ENCODE measurements at regions not wholly inside any gene's neighbourhood (a gene's known extent, or its start where the extent isn't known, plus 50 kb on each side); places are given as distances from the start of the nearest gene placed in this dataset.

DNA sequence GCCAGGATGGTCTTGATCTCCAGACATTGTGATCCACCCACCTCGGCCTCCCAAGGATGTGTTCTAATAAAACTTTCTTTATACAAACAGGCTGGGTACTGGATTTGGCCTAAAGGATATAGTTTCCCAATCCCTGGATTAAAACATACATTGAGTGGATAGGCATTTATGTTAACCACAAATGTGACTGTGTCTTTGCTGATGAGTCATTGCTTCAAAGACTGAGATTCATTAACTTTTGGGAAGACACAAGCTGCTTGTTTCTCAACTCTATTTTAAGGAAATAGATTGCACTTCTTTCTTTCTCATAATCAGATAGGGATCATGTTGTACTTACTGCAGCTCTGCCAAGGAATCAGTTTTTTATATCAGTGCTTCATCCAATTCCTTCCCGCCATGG is 131.3 kb upstream of the AGA start:
- DNase-seq (ENCODE audit: low read depth), result no peak

DNA sequence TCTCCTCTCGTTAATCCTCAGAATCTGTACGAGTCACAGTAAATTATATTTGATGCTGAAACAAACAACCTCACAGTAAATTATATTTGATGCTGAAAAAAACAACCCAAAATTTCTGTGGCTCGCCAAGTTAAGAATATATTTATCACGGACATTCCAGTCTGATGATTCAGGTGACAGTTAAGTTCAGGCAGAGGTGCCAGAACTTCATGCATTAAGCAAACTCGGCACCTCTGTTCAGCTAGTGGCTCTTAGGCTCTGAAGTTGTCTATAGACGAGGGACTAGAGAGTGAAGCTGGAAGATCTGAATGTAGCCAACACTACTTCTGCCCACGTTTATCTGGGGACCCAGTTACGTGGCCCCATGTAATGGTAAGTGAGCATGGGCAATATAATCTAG is 132.2 kb upstream of the AGA start:
- no peak for DNase-seq (ENCODE audit: low read depth)

DNA sequence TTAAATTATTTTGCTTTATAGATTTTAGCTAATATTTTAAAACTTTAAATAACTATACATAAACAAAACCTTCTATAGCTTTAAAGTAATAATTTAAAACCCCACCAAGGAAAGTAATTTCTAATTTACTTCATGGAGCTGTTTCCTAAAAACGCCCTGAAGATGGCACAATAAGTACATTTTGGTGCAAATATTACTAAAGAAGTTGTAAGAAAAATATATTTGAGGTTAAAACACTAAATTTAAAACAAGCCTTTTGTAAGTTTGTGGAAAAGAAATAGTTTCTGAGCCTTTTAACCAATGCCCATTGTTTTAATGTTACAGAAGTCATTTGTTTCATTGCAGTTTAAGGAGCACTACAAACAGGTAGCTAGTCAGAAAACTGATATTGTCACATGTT is 137.4 kb upstream of the AGA start:
- no peak for DNase-seq (ENCODE audit: low read depth)

DNA sequence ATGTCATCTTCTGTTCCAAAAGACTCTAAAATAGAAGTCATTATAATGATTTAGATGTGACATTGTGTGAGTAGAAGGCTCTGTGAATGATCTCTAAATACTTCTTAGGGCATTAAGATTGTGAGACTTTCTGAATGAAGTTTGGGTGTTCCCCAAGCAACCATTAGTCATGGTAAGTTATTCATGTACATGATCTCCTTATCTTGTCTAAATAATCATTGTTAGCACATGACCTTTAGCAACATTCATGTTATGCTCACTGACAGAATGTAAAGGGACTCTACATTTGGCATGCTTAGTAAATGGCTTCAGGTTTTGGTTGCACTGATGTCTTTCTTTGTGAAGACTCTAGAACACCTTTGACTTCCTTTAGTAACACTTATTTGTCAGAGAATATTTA is 140.8 kb upstream of the AGA start:
- no peak for DNase-seq (ENCODE audit: low read depth)

DNA sequence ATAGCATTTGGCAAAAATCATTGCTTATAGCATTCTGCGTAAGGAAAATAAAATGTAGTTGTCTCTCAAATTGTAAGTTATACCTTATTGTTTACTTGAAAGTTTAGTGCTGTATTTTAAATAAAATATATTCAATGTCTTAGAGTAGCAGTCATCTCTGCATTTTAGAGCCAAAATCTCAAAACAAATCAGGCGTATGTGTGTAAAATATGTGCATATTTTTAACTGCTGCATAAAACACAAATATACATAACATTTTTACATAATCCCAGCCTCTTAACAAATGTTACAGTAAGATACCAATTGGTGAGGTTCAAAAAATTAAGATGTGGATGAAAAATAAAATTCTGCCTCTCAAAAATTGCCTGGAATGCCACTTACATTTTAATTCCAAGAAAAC is 145.8 kb upstream of the AGA start:
- no peak for DNase-seq (ENCODE audit: low read depth)

DNA sequence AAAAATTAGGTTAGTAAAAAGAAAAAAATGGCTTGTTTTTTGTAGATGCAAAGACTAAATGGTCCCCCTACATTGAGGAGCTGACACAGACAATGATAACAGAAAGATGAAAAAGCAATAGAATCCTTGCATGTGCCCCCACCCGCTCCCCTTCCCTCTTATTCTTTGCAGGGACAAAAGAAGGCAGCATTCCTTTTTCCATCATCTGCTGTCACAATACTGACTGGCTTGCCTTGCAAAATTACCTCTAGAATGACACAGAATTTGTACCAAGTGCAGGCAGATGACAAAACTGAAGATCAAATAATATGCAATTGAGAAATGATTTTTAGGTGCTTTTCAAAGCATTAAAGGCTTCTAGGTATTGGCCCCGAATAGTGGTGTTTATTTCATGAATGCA is 153.1 kb upstream of the AGA start:
- no peak for DNase-seq (ENCODE audit: low read depth)

DNA sequence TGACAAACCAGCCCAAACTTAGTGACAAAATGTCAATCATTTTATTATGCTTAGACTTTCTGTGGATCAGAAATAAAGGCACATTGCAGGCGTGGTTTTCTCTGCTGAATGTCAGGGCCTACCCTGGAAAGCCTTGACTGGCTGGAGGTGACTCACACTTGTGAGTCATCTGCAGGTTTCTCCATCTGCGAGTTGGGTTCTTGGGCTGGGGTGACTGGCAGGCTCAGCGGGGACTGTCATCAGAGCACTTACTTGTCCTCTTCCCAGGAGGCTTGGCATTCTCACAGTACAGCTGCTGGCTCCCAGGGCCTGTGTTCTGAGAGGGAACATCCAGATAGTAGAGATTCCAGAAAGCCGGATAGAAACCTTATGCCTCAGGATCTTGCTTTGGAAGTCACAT is 153.8 kb upstream of the AGA start:
- DNase-seq (ENCODE audit: low read depth), result no peak

DNA sequence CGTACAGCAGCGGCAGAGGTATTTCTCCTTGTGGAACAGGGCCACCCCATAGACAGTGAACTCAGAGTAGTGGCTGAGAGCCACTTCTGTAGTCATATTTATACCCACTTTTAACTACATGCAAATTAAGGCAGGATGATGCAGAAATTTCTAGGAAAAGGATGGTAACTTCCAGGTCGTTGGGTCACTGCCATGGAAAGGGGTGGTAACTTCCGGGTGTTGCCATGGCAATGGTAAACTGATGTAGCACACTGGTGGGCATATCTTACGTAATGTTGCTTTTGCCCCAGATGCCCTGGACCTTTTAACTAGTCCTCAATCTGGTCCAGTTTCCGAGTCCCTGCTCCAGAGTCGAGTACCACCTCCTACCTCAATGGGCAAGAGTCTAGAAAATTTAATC is 154.8 kb upstream of the AGA start:
- DNase-seq (ENCODE audit: low read depth), result no peak

DNA sequence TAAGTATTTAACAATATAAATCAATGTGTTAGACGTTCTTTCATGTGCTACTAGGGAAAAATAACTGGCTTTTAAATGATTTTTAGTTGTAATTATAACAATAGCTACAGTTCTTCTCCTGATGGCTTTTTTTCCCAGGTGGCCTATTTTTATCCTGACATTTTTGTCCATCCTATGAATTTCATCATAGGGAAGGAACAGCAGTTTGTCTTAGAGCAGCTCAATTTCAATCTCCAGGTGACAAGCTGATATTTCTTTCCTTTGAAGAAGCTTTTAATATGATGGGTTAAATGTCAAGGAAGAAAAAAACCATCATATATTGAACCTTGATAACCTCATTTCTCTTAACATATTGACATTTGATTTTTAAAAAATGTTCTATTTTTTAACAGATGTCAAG is 163.0 kb upstream of the AGA start:
- DNase-seq (ENCODE audit: low read depth), result no peak

DNA sequence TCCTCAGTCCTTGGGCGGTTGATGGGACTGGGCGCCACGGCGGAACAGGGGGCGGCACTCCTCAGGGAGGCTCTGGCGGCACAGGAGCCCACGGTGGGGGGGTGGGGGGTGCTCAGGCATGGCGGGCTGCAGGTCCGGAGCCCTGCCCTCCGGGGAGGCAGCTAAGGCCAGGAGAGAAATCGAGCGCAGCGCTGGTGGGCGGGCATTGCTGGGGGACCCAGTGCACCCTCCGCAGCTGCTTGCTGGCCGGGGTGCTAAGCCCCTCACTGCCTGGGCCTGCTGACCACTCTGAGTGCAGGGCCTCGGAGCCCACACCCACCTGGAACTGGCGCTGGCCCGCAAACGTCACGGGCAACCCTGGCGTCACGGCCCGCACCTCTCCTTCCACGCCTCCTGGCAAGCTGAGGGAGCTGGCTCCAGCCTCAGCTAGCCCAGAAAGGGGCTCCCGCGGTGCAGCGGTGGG is 164.9 kb upstream of the AGA start:
- no peak for DNase-seq (ENCODE audit: low read depth)

DNA sequence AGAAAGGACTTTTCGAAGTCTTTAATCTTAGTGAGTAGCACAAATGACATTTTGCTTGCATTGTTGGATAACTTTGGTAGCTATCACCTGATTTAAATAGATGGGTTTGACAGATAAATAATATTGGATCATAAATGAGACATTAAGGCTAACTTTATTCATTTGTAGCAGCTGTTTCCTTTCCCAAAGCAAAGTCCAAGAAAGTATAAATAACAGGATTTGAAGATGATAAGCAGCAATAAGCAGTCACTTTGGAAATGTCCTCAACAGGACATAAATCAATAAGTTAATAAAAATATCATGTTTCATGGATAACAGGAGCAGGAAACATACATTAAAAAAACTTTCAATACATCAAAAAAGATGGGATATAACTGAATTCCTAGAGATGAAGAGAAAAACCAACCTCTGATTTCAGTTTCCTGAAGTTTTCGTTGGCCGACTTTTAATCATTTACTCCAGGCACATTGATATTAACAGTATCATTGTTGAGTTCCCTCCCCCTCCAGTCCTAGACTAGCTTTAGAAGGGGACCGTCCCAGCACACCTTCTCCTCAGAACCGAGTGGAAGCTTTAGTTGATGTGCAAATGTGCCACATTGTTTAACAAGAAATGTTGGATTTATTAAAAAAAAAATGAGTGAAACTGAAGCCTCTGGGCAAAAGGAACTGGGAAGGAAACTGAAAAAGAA is 169.9 kb upstream of the AGA start:
- DNase-seq (ENCODE audit: low read depth), result no peak

DNA sequence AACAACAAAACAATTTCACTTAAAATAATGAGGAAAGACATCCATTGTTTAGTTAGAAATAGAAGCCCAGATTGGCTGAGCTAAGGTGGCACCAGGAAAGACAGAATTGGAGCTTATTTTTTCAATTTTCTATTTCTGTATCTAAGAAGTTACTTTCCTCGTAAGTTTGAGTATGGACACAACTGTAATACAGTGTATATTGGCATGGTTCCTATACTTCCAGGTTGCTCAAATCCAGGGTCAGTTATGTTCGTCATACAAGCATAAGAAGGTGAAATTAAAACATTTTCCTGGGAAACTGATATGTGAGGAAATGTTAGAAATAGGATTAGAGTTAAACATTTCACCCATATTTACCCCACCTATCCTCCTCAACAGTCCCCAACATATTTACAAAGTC is 170.4 kb upstream of the AGA start:
- no peak for DNase-seq (ENCODE audit: low read depth)

DNA sequence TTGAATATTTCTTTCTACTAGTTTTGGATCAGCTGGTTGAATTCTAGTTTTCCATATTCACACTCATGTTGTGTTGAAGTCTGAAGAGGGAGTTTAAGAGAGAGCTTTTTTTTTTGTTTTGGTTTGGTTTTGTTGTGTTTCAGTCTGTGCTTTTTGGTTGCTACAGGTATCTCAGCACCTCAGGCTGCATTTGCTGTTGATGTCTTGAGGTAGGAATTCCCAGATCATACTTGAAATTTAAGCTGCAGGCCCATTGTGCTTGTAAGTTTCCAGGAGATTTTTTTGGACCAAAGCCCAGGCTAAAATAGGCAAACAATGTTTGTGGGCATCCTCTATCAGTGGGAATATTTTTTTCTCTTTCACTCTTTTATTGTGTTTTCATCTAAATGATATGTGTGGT is 190.2 kb upstream of the AGA start:
- DNase-seq (ENCODE audit: low read depth), result no peak

DNA sequence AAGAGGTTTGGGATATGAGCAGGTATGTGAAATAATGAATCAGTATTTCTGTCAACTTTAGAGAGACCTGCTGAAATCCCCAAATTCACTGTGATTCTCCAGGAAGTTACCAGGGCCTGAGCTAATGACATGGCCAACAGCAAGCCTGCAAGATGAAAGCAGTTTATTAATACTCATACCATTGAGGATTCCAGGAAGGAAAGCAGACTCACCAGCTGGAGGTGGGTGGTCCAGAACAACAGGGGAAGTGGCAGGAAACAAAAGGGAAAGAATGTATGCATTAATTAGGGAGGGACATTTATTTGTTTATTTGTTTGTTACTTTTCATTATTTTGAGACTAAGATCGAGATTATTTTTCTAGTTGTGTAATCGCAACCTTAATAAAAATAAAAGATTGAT is 196.6 kb upstream of the AGA start:
- DNase-seq (ENCODE audit: low read depth), result no peak

DNA sequence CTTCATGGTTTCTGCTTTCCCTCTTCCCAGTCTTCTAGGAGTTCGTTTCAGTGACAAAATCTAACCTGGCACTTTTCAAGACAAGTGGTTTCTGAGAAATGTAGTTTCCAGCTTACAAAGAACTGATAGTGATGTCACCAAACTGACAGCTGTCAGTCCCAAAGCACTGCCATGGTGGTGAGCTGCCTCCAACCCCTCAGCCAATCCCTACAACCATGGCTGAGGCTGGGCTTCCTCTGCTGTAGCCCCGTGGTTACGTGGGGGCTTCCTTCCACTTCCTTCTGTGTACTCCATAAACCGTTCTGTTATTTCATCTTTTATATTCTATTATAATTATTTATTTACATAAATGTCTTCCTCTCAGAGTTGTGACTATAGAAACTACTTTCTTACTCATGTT is 198.6 kb upstream of the AGA start:
- DNase-seq (ENCODE audit: low read depth), result no peak

DNA sequence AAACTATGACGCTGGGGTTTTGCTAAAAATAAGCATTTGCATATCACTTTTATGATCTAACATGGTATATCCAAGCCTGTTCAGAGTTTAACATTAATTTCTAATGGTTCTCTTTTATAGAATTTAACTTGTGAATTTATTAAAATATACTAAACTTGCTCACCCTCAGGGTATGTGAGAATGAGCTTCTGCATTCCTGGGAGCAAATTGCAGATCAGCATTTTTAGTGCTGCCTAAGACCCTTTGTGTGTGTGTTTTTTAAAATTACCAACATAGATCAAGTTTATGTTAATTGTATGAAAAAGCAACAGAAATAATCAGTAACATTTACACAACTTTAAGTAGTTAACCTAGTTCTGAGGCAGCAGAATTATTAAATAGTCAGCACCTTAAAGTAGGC is 218.0 kb upstream of the AGA start:
- no peak for DNase-seq (ENCODE audit: low read depth)

DNA sequence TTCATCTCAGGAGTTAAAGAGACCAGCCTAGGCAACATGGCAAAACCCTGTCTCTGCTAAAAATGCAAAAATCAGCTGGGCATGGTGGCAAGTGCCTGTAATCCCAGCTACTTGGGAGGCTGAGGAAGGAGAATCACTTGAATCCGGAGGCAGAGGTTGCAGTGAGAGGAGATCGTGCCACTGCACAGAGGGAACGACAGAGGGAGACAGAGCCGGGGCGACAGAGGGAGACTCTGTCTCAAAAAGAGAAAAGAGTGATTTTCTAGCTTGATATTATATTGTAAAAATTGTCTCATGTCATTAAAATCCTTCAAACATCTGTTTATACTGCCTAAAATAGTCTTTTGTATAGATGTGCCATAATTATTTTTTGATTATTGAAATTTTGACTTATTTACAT is 225.4 kb upstream of the AGA start:
- DNase-seq (ENCODE audit: low read depth), result no peak

DNA sequence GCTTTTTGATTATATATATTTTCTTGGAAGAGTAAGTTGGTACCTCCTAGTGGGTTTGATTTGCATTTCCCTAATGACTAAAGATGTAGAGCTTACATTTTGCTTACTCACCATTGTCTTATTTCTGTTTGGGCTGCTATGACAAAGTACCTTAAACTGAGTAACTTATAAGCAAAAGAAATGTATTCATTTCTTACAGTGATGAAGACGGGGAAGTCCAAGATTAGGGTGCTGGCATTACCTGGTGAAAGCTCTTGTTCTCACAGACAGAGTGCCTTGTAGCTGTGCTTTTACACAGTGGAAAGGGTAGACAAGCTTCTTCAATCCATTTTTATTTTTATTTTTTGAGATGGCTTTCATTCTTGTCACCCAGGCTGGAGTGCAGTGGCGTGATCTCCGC is 229.2 kb upstream of the AGA start:
- DNase-seq (ENCODE audit: low read depth), result no peak

DNA sequence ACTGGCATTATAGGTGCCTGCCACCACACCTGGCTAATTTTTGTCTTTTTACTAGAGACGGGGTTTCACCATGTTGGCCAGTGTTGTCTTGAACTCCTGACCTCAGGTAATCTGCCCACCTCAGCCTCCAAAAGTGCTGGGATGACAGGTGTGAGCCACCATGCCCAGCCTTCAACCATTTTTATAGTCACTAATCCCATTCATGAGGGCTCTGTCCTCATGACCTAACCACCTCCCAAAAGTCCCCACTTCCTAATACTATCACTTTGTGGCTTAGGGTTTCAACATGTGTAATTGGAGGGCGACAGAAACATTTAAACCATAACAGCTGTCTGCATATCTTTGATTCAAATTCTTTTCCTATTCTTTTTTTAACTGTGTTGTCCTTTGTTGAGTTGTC is 229.6 kb upstream of the AGA start:
- no peak for DNase-seq (ENCODE audit: low read depth)

DNA sequence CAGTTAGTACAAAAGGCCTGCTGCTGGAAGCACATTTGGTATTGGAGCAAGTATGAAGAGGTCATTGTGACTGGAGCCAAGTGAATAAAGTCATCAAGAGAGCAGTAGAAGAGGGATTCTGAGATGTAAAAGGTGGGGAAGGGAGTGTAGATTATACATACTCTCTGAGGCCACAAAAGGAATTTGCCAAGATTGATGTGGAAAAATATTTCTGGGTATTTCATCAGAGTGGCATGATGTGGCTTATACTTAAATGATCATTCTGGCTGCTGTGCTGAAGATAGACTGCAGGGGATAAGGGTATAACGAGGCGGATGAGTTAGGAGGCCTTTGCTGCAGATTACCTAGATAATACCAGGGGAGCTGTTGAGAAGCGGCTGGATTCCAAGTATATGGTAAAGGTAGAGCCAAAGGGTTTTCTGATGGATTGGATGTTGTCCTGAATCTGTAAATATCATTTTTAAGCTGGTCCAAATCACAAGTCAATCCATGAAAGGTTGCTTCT is 231.8 kb upstream of the AGA start:
- no peak for DNase-seq (ENCODE audit: low read depth)

DNA sequence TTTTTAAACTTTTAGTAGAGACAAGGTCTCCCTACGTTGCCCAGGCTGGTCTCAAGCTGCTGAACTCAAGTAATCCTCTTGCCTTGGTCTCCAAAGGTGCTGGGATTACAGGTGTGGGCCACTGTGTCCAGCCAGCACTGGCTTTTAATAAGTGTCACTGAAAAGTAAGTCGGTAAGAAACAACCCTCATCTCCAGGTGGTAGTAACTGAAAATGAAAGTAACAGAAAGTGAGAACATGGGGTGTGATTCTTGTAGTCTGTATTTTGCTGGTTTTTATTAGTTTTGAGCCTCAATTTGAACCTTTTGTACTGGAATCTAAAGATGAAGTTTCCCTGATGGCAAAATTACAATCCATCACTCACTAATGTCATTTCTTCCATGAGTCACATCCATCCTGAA is 238.1 kb upstream of the AGA start:
- DNase-seq (ENCODE audit: low read depth), result no peak

DNA sequence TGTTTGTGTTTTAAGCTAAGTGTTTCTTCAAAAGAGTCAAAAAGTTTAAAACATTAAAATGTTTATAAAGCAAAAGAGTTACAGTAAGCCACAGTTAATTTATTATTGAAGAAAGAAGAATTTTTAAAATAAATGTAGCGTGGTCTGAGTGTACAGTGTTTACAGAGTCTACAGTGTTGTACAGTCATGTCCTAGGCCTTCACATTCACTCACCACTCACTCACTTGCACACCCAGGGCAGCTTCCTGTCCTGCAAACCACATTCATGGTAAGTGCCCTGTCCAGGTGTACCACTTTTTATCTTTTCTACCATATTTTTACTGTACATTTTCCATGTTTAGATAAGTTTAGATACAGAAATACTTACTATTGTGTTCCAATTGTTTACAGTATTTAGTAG is 239.7 kb upstream of the AGA start:
- no peak for DNase-seq (ENCODE audit: low read depth)

DNA sequence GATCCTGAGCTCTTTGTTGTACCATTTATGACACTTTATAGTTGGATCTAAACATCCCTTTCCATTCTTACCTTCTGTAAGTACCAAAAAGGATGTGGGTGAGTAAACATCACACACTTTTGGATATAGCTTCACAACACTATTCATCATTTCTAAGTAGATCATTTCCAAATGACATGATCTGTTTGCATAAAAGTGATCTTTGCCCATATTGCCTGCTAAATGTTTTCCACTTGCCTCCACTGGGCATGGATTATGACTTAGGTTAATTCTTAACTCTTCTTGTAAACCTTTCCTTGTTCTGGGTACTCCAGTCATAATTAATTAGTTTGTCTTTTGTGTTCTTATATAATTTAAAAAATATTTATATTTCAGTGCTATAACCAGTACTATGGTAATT is 244.9 kb upstream of the AGA start:
- DNase-seq (ENCODE audit: low read depth), result no peak

DNA sequence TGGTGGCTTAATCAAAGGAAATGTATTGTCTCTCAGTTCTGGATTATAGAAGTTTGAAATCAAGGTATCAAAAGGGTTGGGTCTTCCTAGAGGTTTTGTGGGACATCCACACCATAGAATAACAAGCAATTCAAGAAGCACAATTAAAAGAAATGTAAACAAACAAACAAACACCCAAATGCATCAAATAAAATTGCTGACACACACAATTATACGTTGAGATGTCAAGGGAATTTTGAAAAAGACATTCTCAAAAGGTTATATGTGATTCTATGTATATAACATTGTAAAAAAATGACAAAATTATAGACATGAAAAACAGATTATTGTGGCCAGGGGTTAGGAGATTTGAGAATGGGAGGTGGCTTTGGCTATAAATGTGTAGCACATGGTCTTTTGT is 250.7 kb upstream of the AGA start:
- DNase-seq (ENCODE audit: low read depth), result no peak

All from CMK (cell line).